HG02885 (cell line): ENCODE measurements at regions not wholly inside any gene's neighbourhood (a gene's known extent, or its start where the extent isn't known, plus 50 kb on each side); places are given as distances from the start of the nearest gene placed in this dataset.
"Not testable (repeated sequence)": the region's sequence is repeated elsewhere in the genome, so short reads cannot be mapped to it uniquely, and the experiment has no call there.

ENCODE experiments used
- ATAC-seq: cut with Tn5 transposase; IDR thresholded peaks from one replicate; pipeline ENCODE4 v1.9.1; 2021; ENCODE audit warnings: mild to moderate bottlenecking; ENCODE audit not compliant: unreplicated experiment, poor library complexity

DNA sequence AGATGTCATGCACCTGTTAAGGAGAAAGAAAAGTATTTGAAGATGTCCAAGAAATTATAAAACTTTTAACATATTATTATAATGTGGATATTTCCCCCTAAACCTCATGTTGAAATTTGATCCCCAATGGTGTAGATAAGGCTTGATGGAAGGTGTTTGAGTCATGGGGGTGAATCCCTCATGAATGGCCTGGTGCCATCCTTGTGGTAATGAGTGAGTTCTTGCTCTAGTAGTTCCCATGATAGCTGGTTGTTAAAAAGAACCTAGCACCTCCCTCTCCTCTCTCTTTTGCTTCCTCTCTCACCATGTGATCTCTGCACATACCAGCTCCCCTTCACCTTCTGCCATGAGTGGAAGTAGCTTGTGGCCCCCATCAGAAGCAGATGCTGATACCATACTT, 176.6 kb upstream of the NR3C2 start:
- no peak for ATAC-seq

DNA sequence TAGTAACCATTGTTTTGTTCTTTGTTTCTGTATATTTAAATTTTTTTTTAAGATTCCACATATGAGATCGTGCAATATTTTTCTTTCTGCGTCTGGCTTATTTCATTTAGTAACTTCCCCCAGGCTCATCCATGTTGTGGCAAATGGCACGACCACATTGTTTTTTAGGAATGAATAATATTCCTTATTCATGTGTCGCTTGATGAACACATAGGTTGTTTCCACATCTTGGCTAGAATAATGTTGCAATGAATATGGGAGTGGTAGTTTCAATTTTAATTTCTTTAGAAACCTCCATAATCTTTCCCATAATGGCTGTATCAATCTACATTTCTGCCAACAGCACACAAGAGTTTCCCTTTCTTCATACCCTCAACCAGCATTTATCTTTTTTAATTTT, 166.8 kb upstream of the NR3C2 start:
- ATAC-seq, result no peak

DNA sequence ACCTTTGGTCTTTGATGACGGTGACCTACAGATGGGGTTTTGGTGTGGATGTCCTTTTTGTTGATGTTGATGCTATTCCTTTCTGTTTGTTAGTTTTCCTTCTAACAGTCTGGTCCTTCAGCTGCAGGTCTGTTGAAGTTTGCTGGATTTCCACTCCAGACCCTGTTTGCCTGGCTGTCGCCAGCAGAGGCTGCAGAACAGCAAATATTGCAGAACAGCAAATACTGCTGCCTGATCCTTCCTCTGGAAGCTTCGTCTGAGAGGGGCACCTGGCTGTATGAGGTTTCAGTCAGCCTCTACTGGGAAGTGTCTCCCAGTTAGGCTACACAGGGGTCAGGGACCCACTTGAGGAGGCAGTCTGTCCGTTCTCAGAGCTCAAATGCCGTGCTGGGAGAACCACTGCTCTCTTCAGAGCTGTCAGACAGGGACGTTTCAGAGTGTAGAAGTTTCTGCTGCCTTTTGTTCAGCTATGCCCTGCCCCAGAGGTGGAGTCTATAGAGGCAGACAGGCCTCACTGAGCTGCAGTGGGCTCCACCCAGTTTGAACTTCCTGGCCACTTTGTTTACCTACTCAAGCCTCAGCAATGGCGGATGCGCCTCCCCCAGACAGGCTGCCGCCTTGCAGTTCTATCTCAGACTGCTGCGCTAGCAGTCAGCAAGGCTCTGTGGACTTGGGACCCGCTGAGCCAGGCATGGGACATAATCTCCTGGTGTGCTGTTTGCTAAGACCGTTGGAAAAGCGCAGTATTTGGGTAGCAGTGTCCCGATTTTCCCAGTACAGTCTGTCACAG, 156.4 kb upstream of the NR3C2 start:
- ATAC-seq, result not testable (repeated sequence)

DNA sequence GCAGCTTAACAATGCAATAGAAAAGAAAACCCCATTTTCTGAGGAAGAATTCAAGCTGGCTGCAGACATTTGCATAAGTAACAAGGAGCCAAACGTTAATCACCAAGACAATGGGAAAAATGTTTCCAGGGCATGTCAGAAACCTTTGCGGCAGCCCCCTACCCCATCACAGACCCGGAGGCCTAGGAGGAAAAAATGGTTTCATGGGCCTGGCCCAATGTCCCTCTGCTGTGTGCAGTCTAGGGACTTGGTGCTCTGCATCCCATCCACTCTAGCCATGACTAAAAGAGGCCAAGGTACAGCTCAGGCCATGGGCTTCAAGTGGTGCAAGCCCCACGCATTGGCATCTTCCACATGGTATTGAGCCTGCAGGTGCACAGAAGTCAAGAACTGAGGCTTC, 147.0 kb upstream of the NR3C2 start:
- ATAC-seq, result no peak

DNA sequence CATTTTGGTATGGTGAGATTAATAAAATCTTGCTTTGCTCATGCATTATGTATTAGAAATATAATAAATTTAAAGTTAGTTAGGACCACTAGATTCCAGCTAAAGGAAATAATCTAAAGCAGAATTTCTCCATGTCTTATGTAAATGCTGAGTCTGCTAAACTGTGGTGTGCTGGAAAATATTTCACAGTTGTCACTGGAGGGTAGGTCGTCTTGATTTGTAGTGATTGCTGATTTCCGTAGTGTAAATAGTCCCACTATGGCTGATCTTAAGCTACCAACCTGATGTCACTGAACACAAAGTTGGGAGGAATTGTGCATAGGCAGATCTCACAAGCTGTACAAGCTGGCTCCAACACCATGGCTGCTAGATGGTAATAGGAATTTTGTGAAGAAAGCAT, 133.4 kb upstream of the NR3C2 start:
- no peak for ATAC-seq

DNA sequence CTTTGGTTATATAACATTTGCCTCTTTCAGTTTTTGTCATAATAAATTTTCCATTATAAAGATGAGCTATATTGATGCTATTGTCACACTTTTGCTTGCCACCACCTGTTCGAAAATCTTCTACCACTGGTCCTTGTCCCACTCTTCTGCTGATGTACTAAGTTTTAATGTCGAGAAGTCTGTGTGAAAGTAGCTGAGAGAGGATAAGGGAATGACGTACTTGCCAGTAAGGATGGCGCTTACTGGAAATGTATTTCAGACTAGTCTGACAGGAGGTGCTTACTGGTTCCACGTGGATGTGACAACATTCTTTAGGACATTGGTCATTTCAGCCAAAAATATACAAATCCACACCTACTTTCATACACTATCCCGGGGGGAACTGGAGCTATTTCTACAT, 132.7 kb upstream of the NR3C2 start:
- no peak for ATAC-seq

DNA sequence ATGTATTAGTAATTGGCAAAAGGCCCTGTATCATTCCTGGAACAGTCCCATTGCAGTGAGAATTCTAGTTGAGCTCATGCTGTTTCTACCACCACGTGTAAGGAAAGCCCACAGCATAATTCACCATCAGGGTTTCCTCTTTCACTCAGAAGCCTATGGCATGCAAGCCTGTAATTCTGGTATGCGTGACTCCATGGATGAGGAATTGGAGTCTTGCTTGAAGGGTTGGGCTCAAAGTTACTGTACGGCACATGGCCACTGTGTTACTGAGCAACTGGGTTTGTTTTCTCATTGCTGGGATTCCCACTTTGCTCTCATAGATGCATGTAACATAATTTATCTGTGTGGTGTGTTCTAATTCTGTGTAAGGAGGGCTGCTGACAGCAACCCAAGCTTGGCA, 132.3 kb upstream of the NR3C2 start:
- no peak for ATAC-seq

DNA sequence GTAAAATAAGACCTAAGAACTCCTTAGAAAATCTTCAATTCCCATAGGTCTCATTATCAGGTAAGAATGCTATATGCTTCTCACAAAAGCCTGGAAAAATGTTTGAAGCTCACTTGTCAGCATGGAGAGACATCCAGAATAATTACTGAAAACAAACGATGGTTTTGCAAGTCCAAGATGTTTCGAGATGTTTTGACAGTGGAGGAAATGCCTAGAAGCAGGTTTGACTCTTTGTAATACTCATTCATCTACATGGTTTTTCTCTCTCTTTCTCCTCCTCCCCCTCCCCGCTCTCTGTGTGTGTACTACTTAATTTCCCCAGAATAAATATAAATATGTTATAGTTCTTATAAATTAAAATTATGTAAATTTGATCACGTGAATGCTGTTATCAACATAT, 131.9 kb upstream of the NR3C2 start:
- ATAC-seq, result no peak

DNA sequence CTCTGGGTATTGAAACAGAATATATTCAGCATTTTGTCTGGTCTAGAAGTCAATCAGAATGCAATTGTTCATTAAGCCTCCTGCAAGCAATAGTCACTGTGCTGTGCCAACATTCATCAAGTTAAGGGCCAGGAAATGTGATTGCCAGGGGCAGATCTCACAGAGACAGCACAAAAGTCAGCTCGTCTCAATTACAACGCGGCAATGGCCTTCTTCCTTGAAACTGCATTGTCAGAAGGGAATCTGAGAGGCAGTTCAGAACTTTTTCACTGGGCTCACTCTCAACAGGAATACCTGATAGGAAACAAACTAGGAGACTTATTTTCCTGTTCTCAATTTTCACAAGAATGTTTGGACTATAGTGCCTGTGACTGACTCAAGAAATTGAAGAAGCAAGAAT, 131.1 kb upstream of the NR3C2 start:
- ATAC-seq, result no peak

DNA sequence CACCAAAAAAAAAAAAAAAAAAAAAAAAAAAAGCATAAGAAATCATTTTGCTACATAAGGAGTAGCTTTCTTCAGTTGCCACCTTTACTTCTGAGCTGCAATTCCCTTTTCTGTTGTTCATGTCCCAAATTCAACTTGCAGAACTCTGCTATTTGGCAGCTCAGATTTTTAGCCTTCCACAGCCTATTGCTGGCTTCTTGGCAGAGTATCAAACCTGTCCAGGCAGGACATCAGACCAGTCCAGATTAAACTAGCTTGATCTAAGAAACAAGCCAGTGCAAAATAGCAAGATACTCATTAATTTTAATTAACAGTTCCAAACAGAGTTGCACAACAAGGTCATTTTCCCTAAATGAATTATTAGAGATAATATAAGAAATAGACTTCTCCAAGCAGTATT, 123.6 kb upstream of the NR3C2 start:
- no peak for ATAC-seq

DNA sequence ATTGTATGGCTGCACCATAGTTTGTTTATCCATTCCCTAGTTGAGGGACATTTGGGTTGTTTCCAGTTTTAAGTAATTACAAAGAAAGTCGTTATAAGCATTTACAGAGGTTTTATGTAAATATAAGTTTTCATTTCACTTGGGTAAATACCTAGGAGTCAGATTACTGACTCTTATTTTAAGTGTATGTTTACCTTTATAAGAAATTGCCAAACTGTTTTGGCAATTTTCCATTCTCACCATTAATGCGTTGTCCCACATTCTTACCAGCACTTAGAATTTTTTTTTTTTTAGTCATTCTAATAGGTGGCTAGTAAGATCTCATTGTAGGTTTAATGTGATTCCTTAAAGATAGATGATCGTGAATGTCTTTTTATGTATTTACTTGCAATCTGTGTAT, 121.5 kb upstream of the NR3C2 start:
- ATAC-seq, result no peak

DNA sequence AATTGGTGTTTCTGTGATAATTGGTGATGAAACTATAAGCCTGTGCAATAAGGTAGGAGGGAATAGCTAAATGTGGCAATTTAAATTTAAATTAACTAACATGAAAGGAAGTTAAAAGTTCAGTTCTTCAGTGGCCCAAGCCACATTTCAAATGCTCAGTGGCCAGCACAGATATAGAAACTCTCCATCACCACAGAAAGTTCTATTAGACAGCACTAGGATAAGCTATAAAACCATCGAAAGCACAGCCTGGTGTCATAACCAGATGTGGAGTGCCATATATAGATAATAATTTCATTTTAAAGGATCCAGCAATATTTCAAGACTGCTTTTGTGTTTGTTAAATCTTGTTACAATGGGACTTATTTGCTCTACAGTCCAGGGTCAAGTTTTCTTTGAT, 119.3 kb upstream of the NR3C2 start:
- ATAC-seq, result no peak

DNA sequence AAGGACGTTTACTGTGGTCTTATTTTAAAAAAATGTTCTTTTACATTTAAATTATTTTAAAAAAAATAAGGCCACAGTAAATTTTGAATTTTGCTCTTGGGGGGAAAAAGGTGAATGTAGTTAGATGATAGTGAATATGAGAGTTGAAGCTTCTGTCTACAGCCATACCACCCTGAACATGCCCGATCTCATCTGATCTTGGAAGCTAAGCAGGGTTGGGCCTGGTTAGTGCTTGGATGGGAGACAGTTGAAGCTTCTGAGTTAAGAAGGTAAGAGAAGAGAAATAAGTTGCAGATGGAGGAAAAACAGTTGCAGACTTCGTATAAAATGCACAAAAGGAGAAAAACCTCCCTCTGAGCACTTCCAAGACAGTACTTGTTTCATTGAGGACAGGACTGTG, 115.6 kb upstream of the NR3C2 start:
- ATAC-seq, result no peak

DNA sequence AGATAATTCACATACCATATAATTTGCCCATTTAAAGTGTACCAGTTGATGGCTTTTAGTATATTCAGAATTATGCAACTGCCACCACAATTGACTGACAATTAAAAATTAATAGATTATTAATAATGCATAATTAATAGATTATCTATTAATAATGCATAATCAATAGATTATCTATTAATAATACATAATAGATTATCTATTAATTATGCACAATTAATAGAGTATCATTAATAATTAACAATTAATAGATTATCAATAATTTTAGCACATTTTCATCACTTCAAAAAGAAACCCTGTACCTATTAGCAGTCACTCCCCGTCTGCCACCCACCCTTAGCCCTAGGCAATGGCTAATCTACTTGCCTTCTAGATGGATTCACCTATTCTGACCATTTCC, 108.6 kb upstream of the NR3C2 start:
- ATAC-seq, result no peak

DNA sequence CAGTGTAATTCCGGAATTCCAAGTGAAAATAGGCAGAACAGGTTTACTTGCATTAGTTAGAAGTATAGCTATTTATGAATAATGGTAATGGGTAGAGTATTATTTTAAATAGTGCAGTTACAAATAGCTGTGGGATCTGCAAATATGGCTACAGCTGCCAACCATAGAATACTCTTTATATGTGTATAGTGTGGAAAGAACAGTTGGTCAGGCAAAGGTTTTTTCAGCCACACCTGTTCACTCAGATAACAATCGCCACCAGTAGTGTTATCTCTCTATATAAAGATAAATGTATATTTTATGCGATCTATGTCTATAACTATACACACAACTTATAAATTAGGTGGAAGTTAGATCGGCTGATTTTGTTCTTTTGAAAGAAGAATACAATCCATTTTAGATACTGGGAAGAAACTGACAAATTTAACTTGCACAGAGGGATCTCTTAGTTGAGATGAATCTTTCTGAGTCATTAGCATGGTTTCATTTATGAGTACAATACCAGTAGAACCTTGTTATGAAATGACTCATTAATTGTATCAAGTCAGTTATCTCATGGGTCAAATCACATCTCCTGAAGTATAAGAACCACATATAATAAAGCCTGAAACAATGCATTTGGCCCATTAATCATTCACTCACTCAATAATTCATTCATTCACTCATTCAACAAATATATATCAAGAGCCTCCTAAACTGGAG, 100.9 kb upstream of the NR3C2 start:
- ATAC-seq, result no peak

DNA sequence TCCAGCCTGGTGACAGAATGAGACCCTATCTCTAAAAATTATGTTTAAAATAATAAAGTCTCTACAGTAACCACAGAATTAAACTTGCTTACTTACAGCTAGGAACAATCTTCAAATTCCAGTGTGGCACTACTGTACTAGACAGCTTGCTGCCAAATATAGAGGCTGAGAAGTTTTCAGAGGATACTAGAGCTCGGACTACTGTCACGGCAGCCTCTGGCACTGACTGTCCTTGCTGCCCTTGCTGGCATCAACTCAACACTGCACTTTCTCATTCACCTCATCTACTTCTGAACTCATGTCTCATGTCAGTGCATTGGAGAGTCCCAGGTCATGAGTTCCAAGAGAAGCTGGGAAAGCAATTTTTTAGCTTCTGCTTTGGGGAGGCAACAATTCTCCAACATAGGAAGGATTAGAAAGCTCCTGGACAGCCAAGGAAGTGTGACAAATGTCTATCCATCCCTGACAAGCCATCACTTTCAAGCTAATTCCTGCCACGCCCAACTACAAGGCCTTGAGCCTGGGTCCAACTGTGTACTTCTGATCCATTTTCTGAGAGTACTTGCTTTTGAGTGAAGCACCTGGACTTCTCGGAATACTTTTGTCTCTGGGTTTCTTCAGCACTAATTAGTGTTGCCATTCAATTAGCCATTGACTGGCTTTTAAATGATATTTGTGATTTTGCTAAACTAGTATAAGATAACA, 98.6 kb upstream of the NR3C2 start:
- no peak for ATAC-seq

DNA sequence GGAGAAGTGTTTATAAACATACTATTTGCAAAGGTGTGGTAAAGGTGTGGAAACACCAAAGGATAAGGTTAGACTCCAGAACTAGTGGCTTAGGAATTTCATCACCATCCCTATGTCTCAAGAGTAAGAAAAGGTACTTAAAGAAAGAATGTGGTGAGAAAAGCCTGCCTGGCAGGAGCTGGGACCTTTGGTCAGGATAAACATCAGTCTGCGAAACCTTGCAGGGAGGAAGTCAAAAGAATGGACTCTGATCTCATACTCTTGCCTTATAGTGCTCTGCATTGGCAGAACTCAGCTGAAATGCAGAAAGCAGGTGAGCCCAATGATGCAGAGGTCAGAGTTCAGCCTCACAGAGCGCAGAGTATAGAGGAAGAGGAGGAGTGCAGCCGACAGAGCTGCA, 97.2 kb upstream of the NR3C2 start:
- ATAC-seq, result no peak

DNA sequence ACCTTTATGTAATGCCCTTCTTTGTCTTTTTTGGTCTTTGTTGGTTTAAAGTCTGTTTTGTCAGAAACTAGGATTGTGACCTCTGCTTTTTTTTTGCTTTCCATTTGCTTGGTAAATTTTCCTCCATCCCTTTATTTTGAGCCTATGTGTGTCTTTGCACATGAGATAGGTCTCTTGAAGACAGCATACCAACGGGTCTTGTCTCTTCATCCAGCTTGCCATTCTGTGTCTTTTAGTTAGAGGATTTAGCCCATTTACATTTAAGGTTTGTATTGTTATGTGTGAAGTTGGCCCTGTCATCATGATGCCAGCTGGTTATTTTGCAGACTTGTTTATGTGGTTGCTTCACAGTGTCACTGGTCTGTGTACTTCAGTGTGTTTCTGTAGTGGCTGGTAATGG, 91.6 kb upstream of the NR3C2 start:
- not testable (repeated sequence) for ATAC-seq

DNA sequence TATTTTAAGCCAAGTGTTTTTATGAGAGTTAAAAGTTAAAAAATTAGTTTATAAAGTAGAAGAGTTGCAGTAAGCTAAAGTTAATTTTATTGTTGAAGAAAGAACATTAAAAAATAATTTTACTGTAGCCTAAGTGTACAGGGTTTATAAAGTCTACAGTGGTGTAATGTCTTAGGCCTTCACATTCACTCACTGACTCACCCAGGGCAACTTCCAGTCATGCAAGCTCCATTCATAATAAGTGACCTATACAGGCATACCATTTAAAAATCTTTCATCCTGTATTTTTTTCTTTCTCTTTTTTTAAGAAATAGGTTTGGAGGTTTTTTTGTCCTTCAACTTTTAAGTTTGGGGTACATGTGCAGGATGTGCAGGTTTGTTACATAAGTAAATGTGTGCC, 87.9 kb upstream of the NR3C2 start:
- no peak for ATAC-seq

DNA sequence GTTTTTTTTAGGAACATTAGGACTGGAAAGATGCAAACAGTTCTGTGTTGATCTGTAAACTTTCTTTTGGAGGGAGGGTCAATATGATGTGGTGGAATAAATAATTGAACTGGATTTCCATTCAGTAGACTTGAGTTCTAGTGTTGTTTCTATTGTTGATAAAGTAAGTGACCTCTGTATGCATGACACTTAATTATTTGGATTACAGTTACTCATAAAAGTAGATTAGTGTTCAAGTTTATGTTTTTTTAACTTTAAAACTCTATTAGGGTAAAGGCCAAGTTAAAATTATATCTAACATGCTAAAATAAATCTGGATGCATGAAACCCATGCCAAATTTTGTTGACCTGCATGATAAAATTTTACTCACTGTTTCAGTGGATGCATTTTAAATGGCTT, 85.4 kb upstream of the NR3C2 start:
- ATAC-seq, result no peak

DNA sequence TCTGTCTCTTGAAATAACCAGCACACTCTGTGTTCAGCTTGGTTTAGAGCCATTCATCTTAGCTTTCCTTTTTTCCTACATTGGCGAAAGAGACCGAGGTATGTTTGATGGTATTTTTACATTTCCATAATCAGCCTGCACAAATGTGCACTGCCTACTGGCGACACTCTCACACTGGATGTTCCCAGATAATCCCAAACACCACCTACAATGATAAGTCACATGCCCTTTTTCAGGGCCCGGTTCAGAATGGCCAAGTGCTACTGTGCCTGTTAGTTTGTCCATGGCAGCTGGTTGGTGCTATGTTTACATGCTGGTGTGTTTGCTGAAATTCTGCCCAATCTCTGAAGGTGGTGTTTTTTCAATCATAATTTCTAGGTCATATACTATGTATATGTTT, 80.8 kb upstream of the NR3C2 start:
- ATAC-seq, result no peak

DNA sequence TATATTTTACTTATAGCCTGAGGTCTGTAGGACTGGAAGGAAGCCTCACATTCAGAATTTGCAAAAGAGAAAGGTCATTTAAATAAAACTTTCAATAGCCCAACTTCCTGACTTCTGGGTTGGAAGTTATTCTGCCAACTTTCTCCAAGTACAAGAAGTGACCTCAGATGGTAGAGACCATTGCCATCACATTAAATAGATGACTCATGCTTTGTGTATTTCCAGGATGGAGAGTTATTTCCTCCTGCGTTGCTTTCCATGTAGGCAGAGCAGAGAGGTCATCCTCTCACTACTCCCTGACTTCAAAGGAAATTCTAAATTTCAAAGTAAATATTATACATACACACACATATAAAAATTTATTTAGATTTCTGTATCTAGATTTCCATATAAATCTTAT, 73.0 kb upstream of the NR3C2 start:
- ATAC-seq, result no peak
